Left forelimb (tissue), 1 donor: ENCODE measurements at regions not wholly inside any gene's neighbourhood (a gene's known extent, or its start where the extent isn't known, plus 50 kb on each side); places are given as distances from the start of the nearest gene placed in this dataset.

ENCODE experiments used
- DNase-seq: peaks from one replicate; pipeline ENCODE4 v3.0.0-alpha.2; 2018; ENCODE audit warnings: low spot score

- no peak for DNase-seq
These were observed 52.1 kb upstream of the CAV2 start for GRCh38 chr7:116447436-116447835.

DNA sequence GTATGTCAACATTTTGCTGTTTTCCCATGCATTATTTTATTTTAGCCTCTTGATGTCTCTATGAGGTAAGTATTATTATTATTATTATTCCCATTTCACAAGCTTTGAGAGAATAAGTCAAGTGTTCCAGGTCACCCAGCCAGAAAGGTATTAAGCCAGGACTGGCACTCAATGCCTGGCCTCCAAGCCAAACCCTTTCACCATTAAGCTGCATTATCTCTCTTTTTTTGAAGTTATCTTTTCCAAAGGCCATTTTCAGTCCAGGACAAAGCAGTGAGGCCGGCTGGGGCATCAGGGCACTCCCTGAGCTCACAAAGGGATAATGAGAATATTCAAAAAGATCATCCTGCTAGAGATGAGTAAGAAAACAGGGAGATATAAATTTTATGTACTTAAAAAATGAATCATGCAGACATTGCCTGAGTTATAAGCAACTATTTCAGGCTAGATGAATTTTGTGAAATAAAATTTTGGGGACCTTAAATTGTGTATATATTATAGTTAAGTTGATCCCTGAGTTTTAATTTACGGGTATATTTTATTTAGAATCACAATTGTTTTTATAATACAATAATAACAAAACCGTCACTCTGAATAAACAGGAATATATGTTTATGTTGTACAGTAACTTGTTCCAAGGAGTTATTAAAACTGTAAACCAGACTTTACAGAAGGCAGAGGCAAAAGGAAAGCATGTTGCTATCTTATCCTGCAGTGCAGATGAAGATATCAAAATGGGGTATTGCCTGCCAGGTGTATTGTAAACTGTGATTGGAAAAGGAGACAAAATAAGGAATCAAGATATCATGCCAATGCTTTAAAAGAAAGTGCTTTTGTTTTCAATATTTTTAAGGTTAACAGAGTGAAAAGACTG, 51.3 kb upstream of the CAV2 start:
- DNase-seq, result no peak

DNA sequence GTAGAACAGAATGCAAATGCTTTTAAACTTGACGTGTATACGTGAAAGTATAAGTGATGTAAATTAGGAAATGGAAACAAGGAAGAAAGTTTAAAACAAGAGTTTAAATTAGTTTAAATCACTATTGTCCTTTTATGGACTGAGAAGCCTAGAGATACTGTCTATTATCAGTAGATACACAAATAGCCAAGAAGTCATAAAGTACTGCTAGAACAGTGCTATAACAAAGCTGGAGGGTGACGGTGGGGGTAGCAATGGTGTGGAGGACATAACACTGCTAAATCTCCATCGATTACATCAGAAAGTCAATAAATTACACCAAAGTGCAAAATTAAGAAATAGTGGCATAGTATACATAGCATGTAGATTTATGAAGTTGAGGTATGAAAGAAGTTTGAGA, 50.1 kb upstream of the CAV2 start:
- DNase-seq, result no peak
